ENCODE measurements at regions not wholly inside any gene's neighbourhood (a gene's known extent, or its start where the extent isn't known, plus 50 kb on each side); places are given as distances from the start of the nearest gene placed in this dataset.

GRCh38 chr7:91323626-91324158, 59.5 kb downstream of the FZD1 start:
- CTCF ChIA-PET: no interaction called here
- Mint-ChIP-seq H3K27ac (no peak overlapping the region), H3K4me3 (no peak overlapping the region), H3K4me1 (no peaks in the 10 kb centered on the region), H3K36me3 (no peaks in the 10 kb centered on the region), H3K9me3 (no peaks in the 10 kb centered on the region), H3K27me3 (no peaks in the 10 kb centered on the region)
- no peak for DNase-seq

DNA sequence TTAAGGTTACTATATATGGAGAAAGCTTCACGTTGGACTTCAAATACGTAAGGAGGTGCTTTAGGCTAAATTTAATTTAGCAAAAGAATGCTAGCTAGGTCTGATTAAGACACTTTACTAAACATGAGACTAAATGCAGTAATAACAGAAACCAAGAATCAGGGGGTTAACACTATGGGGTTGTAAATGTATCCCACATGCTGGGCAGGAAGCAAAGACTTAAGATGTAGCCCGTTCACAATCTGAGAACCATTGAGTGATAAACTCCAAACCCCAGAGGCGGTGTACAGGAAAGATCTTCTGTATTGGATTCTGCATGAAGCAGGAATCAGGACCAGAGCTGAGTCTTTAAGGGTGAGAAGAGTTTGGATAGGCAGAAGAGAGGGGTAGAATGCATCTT, 60.4 kb downstream of the FZD1 start:
- Mint-ChIP-seq H3K4me3 (no peak overlapping the region), H3K4me1 (no peaks in the 10 kb centered on the region), H3K27me3 (no peaks in the 10 kb centered on the region), H3K27ac (no peak overlapping the region), H3K36me3 (no peaks in the 10 kb centered on the region), H3K9me3 (no peaks in the 10 kb centered on the region)
- CTCF ChIA-PET: no interaction called here
- DNase-seq: no peak

DNA sequence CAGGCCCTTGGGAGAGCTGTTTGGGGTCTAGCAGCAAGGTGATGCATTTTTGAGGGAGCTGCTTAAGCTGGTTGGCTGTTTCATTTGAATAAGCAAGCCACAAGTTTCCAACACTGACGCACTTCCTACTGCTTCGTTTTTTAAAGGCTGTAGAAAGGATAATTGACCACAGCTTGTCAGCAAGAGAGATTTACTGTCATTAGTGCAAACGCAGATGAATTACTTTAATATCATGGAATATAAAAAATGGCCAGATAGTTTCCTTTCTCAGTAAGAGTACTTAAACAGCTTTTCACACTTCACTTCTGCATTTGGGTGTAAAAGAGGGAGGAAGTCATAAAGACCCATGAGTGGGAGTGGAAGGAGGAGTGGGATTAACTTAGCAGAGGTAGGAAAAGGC, 61.5 kb downstream of the FZD1 start:
- Mint-ChIP-seq H3K36me3 (no peaks in the 10 kb centered on the region), H3K27me3 (no peaks in the 10 kb centered on the region), H3K4me1 (no peaks in the 10 kb centered on the region), H3K9me3 (no peaks in the 10 kb centered on the region), H3K27ac (no peak overlapping the region), H3K4me3 (no peak overlapping the region)
- DNase-seq: no peak
- CTCF ChIA-PET: no interaction called here

DNA sequence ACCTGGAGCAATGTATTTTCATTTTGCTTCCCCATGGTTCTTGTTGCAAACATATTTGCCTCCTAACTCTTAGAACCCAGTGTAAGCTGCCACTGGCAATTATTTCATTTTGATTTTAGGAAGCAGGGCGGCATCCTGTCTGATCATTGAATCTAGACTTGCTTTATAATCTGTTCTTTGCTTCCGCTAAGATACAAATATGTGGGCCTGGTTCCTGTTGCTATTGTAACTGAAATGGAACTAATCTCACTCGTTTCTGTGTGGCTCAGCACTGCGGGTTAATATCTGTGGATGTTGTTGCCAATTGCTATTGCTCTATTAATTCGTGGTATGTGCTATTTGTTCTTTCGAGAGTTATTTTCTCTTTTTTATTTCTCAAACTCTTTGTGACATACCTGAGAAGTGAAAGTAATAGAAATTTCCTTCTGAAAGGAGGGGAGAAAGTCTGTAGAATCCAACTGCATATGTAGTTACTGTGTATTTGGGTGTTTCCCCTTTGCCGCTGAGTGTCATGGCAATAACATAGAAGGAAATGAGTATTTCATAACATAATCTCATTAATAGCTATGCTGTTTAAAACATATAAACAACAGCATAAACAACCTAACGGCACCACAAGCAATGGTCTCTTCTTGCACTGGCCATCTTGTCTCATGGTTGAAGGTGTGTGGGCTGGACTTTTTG, 62.4 kb downstream of the FZD1 start:
- H3K4me3 Mint-ChIP-seq: no peak overlapping the region
- no peaks in the 10 kb centered on the region for H3K27me3 Mint-ChIP-seq
- no peaks in the 10 kb centered on the region for H3K9me3 Mint-ChIP-seq
- H3K4me1 Mint-ChIP-seq: no peaks in the 10 kb centered on the region
- DNase-seq: no peak
- no peaks in the 10 kb centered on the region for H3K36me3 Mint-ChIP-seq
- CTCF ChIA-PET: no interaction called here
- H3K27ac Mint-ChIP-seq: no peak overlapping the region

- H3K27me3 Mint-ChIP-seq: no peaks in the 10 kb centered on the region
- no peak for DNase-seq
- CTCF ChIA-PET: no interaction called here
- H3K9me3 Mint-ChIP-seq: no peaks in the 10 kb centered on the region
- H3K36me3 Mint-ChIP-seq: no peaks in the 10 kb centered on the region
- H3K4me1 Mint-ChIP-seq: no peaks in the 10 kb centered on the region
- H3K4me3 Mint-ChIP-seq: no peak overlapping the region
- no peak overlapping the region for H3K27ac Mint-ChIP-seq
Observed at GRCh38 chr7:91327346-91327745, 63.1 kb downstream of the FZD1 start.

DNA sequence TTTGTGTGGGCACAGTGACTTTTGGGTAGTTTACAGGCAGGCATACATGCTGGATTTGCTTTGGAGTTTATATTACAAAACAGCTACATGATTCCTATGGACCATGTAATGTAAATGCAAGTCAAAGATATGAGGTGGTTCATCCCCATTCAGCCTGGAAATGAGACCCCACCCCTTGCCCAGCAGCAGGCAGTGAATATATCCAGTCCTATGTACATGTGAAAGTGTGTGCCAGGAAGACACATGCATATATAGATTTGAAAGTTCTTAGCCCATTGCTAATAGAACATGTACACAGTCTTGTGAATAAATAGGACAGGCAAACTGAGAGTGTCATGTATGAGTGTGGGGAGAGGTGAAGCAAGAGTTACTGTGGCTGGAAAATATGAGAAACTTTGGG, 65.3 kb downstream of the FZD1 start:
- Mint-ChIP-seq H3K4me1 (no peaks in the 10 kb centered on the region), H3K4me3 (no peak overlapping the region), H3K27ac (no peak overlapping the region), H3K27me3 (no peaks in the 10 kb centered on the region), H3K9me3 (no peaks in the 10 kb centered on the region), H3K36me3 (no peaks in the 10 kb centered on the region)
- CTCF ChIA-PET: no interaction called here
- DNase-seq: no peak

GRCh38 chr7:91330191-91330808, 66.1 kb downstream of the FZD1 start:
- Mint-ChIP-seq H3K4me3 (no peak overlapping the region), H3K9me3 (no peaks in the 10 kb centered on the region), H3K27ac (no peak overlapping the region), H3K36me3 (no peaks in the 10 kb centered on the region), H3K4me1 (no peaks in the 10 kb centered on the region), H3K27me3 (no peaks in the 10 kb centered on the region)
- no peak for DNase-seq
- CTCF ChIA-PET: no interaction called here

DNA sequence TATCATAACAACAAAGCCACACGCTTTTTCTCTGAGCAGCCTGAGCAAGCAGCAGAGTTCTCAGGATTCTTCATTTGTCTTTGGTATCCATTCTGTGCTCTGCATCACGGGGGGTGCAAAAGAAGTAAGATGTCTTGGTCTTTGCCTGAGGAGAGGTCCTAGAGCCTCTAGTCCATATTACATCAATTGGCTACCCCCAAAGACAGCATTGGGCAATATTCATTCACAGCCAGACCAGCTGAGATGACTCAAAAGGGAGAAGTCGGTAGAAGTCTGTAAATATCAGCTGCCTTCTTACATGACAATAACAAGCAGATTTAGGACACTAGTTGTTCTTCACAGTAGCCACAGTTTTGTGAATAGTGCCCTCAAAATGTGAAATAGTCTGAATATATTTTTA, 66.6 kb downstream of the FZD1 start:
- no peak overlapping the region for H3K27ac Mint-ChIP-seq
- H3K4me1 Mint-ChIP-seq: no peaks in the 10 kb centered on the region
- CTCF ChIA-PET: no interaction called here
- no peak for DNase-seq
- H3K36me3 Mint-ChIP-seq: no peaks in the 10 kb centered on the region
- no peak overlapping the region for H3K4me3 Mint-ChIP-seq
- H3K9me3 Mint-ChIP-seq: no peaks in the 10 kb centered on the region
- H3K27me3 Mint-ChIP-seq: no peaks in the 10 kb centered on the region

DNA sequence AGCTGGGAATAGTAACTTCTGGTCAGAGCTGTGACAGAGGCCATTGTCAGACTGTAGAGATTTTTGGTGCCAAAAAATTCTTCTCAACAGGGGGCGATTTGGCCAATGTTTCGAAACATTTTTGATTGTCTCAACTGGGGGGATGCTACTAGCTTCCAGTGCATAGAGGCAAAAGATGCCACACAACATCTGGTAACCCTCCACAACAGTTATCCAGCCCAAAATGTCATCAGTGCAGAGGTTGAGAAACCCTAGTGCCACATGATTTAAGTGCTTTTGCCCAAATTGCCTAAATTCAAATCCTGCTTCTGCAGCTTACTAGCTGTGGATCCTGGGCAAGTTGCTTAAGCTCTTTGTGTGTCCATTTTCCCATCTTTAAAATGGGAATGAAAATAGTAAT, 71.9 kb downstream of the FZD1 start:
- no peaks in the 10 kb centered on the region for H3K27me3 Mint-ChIP-seq
- CTCF ChIA-PET: no interaction called here
- H3K4me1 Mint-ChIP-seq: no peaks in the 10 kb centered on the region
- H3K27ac Mint-ChIP-seq: no peak overlapping the region
- no peaks in the 10 kb centered on the region for H3K36me3 Mint-ChIP-seq
- no peak for DNase-seq
- no peaks in the 10 kb centered on the region for H3K9me3 Mint-ChIP-seq
- no peak overlapping the region for H3K4me3 Mint-ChIP-seq

GRCh38 chr7:91338226-91339020, 74.2 kb downstream of the FZD1 start:
- CTCF ChIA-PET: interaction anchor here (0.8 kb wide), 1 partner anchor 24 kb away, joined by 3 read pairs; no protein-coding TSS in a partner anchor
- Mint-ChIP-seq H3K27me3 (no peaks in the 10 kb centered on the region), H3K4me1 (no peaks in the 10 kb centered on the region)

DNA sequence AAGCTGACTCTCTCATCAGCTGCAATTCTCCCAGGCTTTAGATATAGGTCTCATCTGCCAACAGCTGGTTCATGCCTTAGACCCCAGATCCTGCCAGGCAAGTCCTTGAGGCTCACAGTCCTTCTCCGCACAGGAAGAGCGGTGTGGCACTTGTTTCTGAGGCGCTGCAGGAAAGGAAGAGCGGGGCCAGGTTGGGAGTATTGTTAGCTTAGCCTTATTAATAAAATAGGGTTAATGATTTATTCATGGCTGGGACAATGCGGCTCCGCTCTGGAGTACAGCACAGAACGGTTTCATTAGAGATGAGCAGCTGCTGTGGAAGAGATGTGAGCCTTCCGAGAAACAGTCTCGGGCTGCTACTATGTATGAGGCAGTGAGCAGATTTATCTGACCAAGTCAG, 78.1 kb downstream of the FZD1 start:
- H3K27me3 Mint-ChIP-seq: no peaks in the 10 kb centered on the region
- no peaks in the 10 kb centered on the region for H3K4me1 Mint-ChIP-seq
- CTCF ChIA-PET: no interaction called here
- no peaks in the 10 kb centered on the region for H3K36me3 Mint-ChIP-seq
- no peak overlapping the region for H3K4me3 Mint-ChIP-seq
- no peaks in the 10 kb centered on the region for H3K9me3 Mint-ChIP-seq
- DNase-seq: no peak
- no peak overlapping the region for H3K27ac Mint-ChIP-seq

More at GRCh38 chr7:91338226-91339020, 74.2 kb downstream of the FZD1 start:
- H3K36me3 Mint-ChIP-seq: no peaks in the 10 kb centered on the region
- H3K9me3 Mint-ChIP-seq: no peaks in the 10 kb centered on the region
- H3K27ac Mint-ChIP-seq: no peak overlapping the region
- DNase-seq: no peak
- no peak overlapping the region for H3K4me3 Mint-ChIP-seq

GRCh38 chr7:91343420-91343960, 79.3 kb downstream of the FZD1 start:
- DNase-seq: no peak
- Mint-ChIP-seq H3K27me3 (no peaks in the 10 kb centered on the region), H3K4me3 (no peak overlapping the region), H3K27ac (no peak overlapping the region), H3K9me3 (no peaks in the 10 kb centered on the region), H3K4me1 (no peaks in the 10 kb centered on the region), H3K36me3 (no peaks in the 10 kb centered on the region)
- CTCF ChIA-PET: no interaction called here

DNA sequence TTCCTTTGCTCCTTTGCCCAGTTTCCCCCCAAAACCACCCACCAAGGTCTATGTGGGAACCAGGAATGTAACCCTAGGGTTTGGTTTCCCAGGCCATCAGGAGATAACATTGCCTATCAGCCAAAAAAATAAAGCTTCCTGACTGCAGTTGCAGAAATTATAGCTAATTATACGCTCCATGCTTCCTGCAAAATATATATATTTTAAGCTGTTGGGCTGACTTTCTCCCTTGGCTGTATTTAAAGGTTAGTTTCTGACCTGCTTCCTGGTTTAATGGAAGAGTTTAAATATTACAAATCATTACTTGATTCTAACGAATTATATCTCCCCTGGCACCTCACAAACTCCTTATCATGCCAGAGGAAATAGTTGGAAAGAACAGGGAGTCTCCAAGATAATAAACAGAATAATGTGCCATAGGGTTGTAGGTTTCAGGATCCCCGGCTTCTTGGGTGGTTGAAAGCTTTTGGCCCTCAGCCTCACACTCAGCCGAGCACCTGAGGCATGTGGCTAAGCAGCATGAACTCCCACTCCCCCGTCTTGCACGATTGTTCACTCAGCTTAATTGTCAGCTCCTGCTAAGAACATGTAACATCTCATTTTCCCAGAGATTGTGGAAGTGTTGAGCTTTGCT, 79.9 kb downstream of the FZD1 start:
- no peak overlapping the region for H3K27ac Mint-ChIP-seq
- H3K27me3 Mint-ChIP-seq: no peaks in the 10 kb centered on the region
- no peaks in the 10 kb centered on the region for H3K36me3 Mint-ChIP-seq
- no peak for DNase-seq
- H3K4me3 Mint-ChIP-seq: no peak overlapping the region
- H3K9me3 Mint-ChIP-seq: no peaks in the 10 kb centered on the region
- CTCF ChIA-PET: no interaction called here
- no peaks in the 10 kb centered on the region for H3K4me1 Mint-ChIP-seq

DNA sequence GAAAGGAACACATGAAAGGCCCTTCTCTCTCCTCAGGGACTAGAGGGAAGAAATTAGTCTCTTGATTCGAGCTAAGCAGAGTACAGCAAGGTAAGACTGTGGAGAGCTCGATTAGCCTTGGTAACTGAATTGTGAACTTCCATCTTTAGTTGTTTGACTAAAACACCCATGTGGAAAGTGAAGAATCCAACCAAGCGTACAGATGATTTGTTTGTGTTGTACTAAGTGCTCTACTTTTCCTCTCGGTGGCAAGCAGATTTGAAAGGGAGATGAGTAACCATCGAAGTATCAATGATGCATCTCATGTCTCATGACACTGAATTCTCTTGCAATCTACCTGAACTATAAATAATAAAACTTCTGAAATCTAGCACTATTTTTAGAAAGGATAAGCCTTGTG, 80.7 kb downstream of the FZD1 start:
- H3K9me3 Mint-ChIP-seq: no peaks in the 10 kb centered on the region
- CTCF ChIA-PET: no interaction called here

More for the DNA sequence above, 80.7 kb downstream of the FZD1 start:
- no peaks in the 10 kb centered on the region for H3K4me1 Mint-ChIP-seq
- no peak overlapping the region for H3K27ac Mint-ChIP-seq
- DNase-seq: no peak
- no peak overlapping the region for H3K4me3 Mint-ChIP-seq
- H3K36me3 Mint-ChIP-seq: no peaks in the 10 kb centered on the region
- H3K27me3 Mint-ChIP-seq: no peaks in the 10 kb centered on the region

Measured in activated naive CD4-positive, alpha-beta T cell treated with anti-CD3 and anti-CD28 coated beads, Interleukin-2, amount 10 ng/mL, durations not matched to agents 7 days and 5 days (primary cell).